HUES64 (cell line): ENCODE measurements at regions not wholly inside any gene's neighbourhood (a gene's known extent, or its start where the extent isn't known, plus 50 kb on each side); places are given as distances from the start of the nearest gene placed in this dataset.

Source experiments
- H3K27ac ChIP-seq: 2 replicates; pipeline ENCODE4 v1.7.0; 2013; ENCODE audit warnings: low read depth, low read length, inconsistent platforms
- H3K27me3 ChIP-seq: 2 replicates; pipeline ENCODE4 v1.6.1; 2013; ENCODE audit warnings: mild to moderate bottlenecking, low read length; ENCODE audit not compliant: insufficient read depth
- H3K36me3 ChIP-seq: 2 replicates; pipeline ENCODE4 v1.6.1; 2013; ENCODE audit warnings: mild to moderate bottlenecking, low read length; ENCODE audit not compliant: insufficient read depth
- H3K4me1 ChIP-seq: 2 replicates; pipeline ENCODE4 v1.6.1; 2013; ENCODE audit warnings: mild to moderate bottlenecking, low read length, moderate library complexity; ENCODE audit not compliant: insufficient read depth
- H3K4me3 ChIP-seq: 2 replicates; pipeline ENCODE4 v1.5.1; 2013; ENCODE audit warnings: mild to moderate bottlenecking, low read length, moderate library complexity
- H3K9ac ChIP-seq: 2 replicates; pipeline ENCODE4 v1.6.1; 2013; ENCODE audit warnings: mild to moderate bottlenecking, low read depth, low read length
- H3K9me3 ChIP-seq: 2 replicates; pipeline ENCODE4 v1.6.1; 2013; ENCODE audit warnings: low read depth, low read length; ENCODE audit not compliant: insufficient read depth
- WGBS: fragments of 150-250, 120-280 bp; methylation state at CpG from one replicate; pipeline ENCODE4 v1.1.7; 2013; ENCODE audit warnings: missing lambda C conversion rate; 5-methylcytosine and 5-hydroxymethylcytosine counted together

GRCh38 chr11:106277484-106277883, 200.0 kb downstream of the AASDHPPT start:
- no peaks in the 10 kb centered on the region for H3K27me3 ChIP-seq

GRCh38 chr11:106278391-106278790, 200.9 kb downstream of the AASDHPPT start:
- no peaks in the 10 kb centered on the region for H3K27me3 ChIP-seq
- H3K4me3 ChIP-seq = no peak overlapping the region
- H3K9me3 ChIP-seq = no peaks in the 10 kb centered on the region; the same call in 1 of the 2 replicates
- no peak overlapping the region for H3K9ac ChIP-seq
- peaks cover 10% of the 10 kb centered on the region; the same call in 1 of the 2 replicates for H3K4me1 ChIP-seq
- H3K27ac ChIP-seq = no peak overlapping the region
- H3K36me3 ChIP-seq = no peaks in the 10 kb centered on the region

More at GRCh38 chr11:106277484-106277883, 200.0 kb downstream of the AASDHPPT start:
- Histone ChIP-seq H3K9ac (no peak overlapping the region), H3K27ac (no peak overlapping the region), H3K9me3 (peaks cover 3% of the 10 kb centered on the region; the same call in 1 of the 2 replicates), H3K4me1 (peaks cover 10% of the 10 kb centered on the region; the same call in 1 of the 2 replicates), H3K4me3 (no peak overlapping the region), H3K36me3 (no peaks in the 10 kb centered on the region)

GRCh38 chr11:106280036-106280435, 202.6 kb downstream of the AASDHPPT start:
- no peaks in the 10 kb centered on the region for H3K9me3 ChIP-seq
- H3K4me1 ChIP-seq = peaks cover 10% of the 10 kb centered on the region; the same call in 1 of the 2 replicates
- no peak overlapping the region for H3K9ac ChIP-seq
- H3K27me3 ChIP-seq = no peaks in the 10 kb centered on the region
- no peaks in the 10 kb centered on the region for H3K36me3 ChIP-seq
- 53% methylated on average over 1 of the region's 1 CpG for WGBS
- no peak overlapping the region for H3K4me3 ChIP-seq
- H3K27ac ChIP-seq = no peak overlapping the region

GRCh38 chr11:106281455-106282173, 204.2 kb downstream of the AASDHPPT start:
- no peaks in the 10 kb centered on the region for H3K9me3 ChIP-seq
- no peaks in the 10 kb centered on the region for H3K36me3 ChIP-seq
- H3K4me3 ChIP-seq = no peak overlapping the region
- 93% methylated on average over 2 of the region's 3 CpGs for WGBS
- H3K4me1 ChIP-seq = peaks cover 2% of the 10 kb centered on the region; the same call in 1 of the 2 replicates
- H3K9ac ChIP-seq = no peak overlapping the region
- no peaks in the 10 kb centered on the region for H3K27me3 ChIP-seq
- H3K27ac ChIP-seq = no peak overlapping the region

GRCh38 chr11:106286881-106287504, 209.5 kb downstream of the AASDHPPT start:
- 86% methylated on average over 3 of the region's 3 CpGs for WGBS
- H3K27ac ChIP-seq = no peak overlapping the region
- no peak overlapping the region for H3K4me3 ChIP-seq

GRCh38 chr11:106288057-106288456, 210.6 kb downstream of the AASDHPPT start:
- Histone ChIP-seq H3K9me3 (no peaks in the 10 kb centered on the region), H3K27ac (no peak overlapping the region), H3K4me1 (no peaks in the 10 kb centered on the region), H3K4me3 (no peak overlapping the region), H3K36me3 (no peaks in the 10 kb centered on the region), H3K9ac (no peak overlapping the region), H3K27me3 (no peaks in the 10 kb centered on the region)
- 93% methylated on average over 2 of the region's 3 CpGs for WGBS

More at GRCh38 chr11:106286881-106287504, 209.5 kb downstream of the AASDHPPT start:
- Histone ChIP-seq H3K9me3 (no peaks in the 10 kb centered on the region), H3K36me3 (no peaks in the 10 kb centered on the region), H3K27me3 (no peaks in the 10 kb centered on the region), H3K9ac (no peak overlapping the region), H3K4me1 (no peaks in the 10 kb centered on the region)

GRCh38 chr11:106288822-106289387, 211.4 kb downstream of the AASDHPPT start:
- Histone ChIP-seq H3K9ac (no peak overlapping the region), H3K9me3 (no peaks in the 10 kb centered on the region), H3K27me3 (no peaks in the 10 kb centered on the region), H3K36me3 (no peaks in the 10 kb centered on the region), H3K27ac (no peak overlapping the region), H3K4me3 (no peak overlapping the region), H3K4me1 (no peaks in the 10 kb centered on the region)
- 75% methylated on average over 1 of the region's 1 CpG for WGBS

GRCh38 chr11:106292526-106292925, 215.1 kb downstream of the AASDHPPT start:
- no peaks in the 10 kb centered on the region for H3K4me1 ChIP-seq
- H3K27ac ChIP-seq = no peak overlapping the region
- no peak overlapping the region for H3K9ac ChIP-seq
- H3K36me3 ChIP-seq = no peaks in the 10 kb centered on the region
- no peaks in the 10 kb centered on the region for H3K9me3 ChIP-seq
- H3K27me3 ChIP-seq = no peaks in the 10 kb centered on the region
- WGBS = 95% methylated on average over 1 of the region's 3 CpGs
- no peak overlapping the region for H3K4me3 ChIP-seq

- Histone ChIP-seq H3K36me3 (no peaks in the 10 kb centered on the region), H3K27ac (no peak overlapping the region), H3K4me1 (no peaks in the 10 kb centered on the region), H3K27me3 (no peaks in the 10 kb centered on the region), H3K9ac (no peak overlapping the region), H3K9me3 (peaks cover 12% of the 10 kb centered on the region; the same call in 1 of the 2 replicates), H3K4me3 (no peak overlapping the region)
Measured at GRCh38 chr11:106295974-106296373, 218.5 kb downstream of the AASDHPPT start.

GRCh38 chr11:106302416-106302815, 225.0 kb downstream of the AASDHPPT start:
- H3K36me3 ChIP-seq = no peaks in the 10 kb centered on the region
- H3K27ac ChIP-seq = no peak overlapping the region
- no peaks in the 10 kb centered on the region for H3K4me1 ChIP-seq
- H3K9me3 ChIP-seq = peaks cover 45% of the 10 kb centered on the region
- H3K9ac ChIP-seq = no peak overlapping the region
- WGBS = 92% methylated on average over 2 of the region's 2 CpGs
- no peaks in the 10 kb centered on the region for H3K27me3 ChIP-seq
- no peak overlapping the region for H3K4me3 ChIP-seq

GRCh38 chr11:106304274-106304673, 226.8 kb downstream of the AASDHPPT start:
- Histone ChIP-seq H3K27me3 (no peaks in the 10 kb centered on the region), H3K36me3 (no peaks in the 10 kb centered on the region), H3K27ac (no peak overlapping the region), H3K4me1 (no peaks in the 10 kb centered on the region), H3K4me3 (no peak overlapping the region), H3K9me3 (peaks cover 45% of the 10 kb centered on the region), H3K9ac (no peak overlapping the region)
